GM12875 (cell line): ENCODE measurements at regions not wholly inside any gene's neighbourhood (a gene's known extent, or its start where the extent isn't known, plus 50 kb on each side); places are given as distances from the start of the nearest gene placed in this dataset.

Experiments
- H3K4me3 ChIP-seq: one replicate; pipeline ENCODE4 v1.5.1; 2011; ENCODE audit warnings: low read depth, low read length, control low read depth
- CTCF ChIP-seq: IDR thresholded peaks from 2 replicates; pipeline ENCODE4 v1.5.1; 2011; ENCODE audit warnings: low read depth, mild to moderate bottlenecking, control low read depth, inconsistent platforms, low read length, moderate library complexity, borderline replicate concordance; ENCODE audit not compliant: insufficient read depth

DNA sequence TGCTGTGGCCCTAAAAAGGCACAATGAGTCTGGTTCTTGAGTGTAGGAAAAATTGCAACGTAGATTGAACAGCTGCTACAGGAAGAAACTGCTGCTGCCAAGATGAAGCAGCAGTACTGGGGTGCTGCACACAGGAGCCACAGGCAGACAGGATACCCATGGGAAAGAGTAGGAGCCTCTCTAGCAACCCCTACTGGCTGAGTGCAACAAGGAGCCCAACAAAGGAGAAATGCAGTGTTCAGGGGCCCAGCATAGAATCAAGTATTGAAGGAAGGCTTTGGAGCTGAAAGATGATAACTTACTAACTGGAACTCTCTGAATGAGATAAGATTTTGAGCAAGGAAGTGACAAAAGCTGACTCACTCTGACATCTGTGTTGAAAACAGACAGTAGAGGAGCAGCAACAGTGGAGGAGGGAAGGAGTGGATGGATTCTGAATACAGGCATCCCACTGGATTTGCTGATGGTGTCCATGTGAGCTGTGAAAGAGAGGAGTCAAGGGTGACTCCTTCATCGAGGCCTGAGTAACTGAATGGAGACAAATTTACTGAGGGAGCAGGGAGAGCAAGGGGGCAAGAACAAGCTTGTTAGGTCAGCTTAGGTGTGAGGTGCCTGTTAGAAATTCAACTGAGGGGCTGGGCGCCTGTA lies 534.7 kb upstream of the JARID2 start:
- H3K4me3 ChIP-seq = no peak overlapping the region
- TF ChIP-seq CTCF = peak; percentile 75

DNA sequence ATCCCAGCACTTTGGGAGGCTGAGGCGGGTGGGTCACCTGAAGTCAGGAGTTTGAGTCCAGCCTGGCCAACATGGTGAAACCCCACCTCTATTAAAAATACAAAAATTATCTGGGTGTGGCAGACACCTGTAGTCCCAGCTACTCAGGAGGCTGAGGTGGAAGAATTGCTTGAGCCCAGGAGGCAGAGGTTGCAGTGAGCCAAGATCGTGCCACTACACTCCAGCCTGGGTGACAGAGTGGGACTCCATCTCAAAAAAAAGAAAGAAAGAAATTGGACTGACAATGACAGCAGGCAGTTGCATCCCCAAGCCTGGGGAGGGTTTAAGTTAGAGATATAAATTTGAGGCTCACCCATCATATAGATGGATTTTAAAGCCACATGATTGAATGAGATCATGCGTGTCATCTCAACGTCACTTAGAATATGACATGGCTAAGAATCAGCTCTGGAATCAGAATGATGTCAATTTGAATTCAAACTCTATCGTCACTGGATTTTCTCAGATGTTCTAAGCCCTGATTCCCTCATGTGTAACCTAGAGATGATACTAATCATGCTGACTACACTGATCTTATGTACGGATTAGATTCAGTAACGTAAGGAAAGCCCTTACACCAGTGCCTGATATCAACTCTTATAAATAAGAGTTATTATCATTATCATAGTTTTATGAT lies 534.0 kb upstream of the JARID2 start:
- TF ChIP-seq CTCF = no peak
- no peak overlapping the region for H3K4me3 ChIP-seq

- H3K4me3 ChIP-seq = no peak overlapping the region
- no peak for TF ChIP-seq CTCF
Measured at GRCh38 chr6:14713008-14713960, 532.6 kb upstream of the JARID2 start.

GRCh38 chr6:14713966-14714631 lies 531.8 kb upstream of the JARID2 start:
- H3K4me3 ChIP-seq = no peak overlapping the region
- no peak for TF ChIP-seq CTCF

GRCh38 chr6:14715076-14715475 lies 530.8 kb upstream of the JARID2 start:
- H3K4me3 ChIP-seq = no peak overlapping the region
- TF ChIP-seq CTCF = no peak

- no peak overlapping the region for H3K4me3 ChIP-seq
- TF ChIP-seq CTCF = no peak
Measured at GRCh38 chr6:14716499-14717146, 529.2 kb upstream of the JARID2 start.
